GM12878 (cell line): ENCODE measurements at regions not wholly inside any gene's neighbourhood (a gene's known extent, or its start where the extent isn't known, plus 50 kb on each side); places are given as distances from the start of the nearest gene placed in this dataset.

Experiments used
- ATAC-seq: fragments of 200-7000 bp; cut with Tn5 transposase; 3 replicates; pipeline ENCODE4 v1.9.1; 2020; ENCODE audit warnings: mild to moderate bottlenecking, moderate library complexity
- BruUV-seq: library from RNA; stranded (reverse); fragments of 400-500 nt; replicated peaks from 2 replicates; lab custom pipeline; 2021; lab: Mats Ljungman, UMichigan
- CTCF ChIA-PET: fragments of 300-600 bp; sonication (Branson Sonifier 250); formaldehyde crosslinking; extraction: SDS; loops from one replicate; lab custom pipeline; 2021; ENCODE audit warnings: inconsistent platforms; lab: Yijun Ruan, JAX
- POLR2A ChIA-PET: fragments of 350-600 bp; formaldehyde crosslinking; extraction: SDS; loops from one replicate; lab custom pipeline; 2021; ENCODE audit warnings: inconsistent platforms; lab: Charles Lee
- RAD21 ChIA-PET: fragments of 300-600 bp; sonication (Branson Sonifier 250); formaldehyde crosslinking; loops from one replicate; lab custom pipeline; 2023; ENCODE audit warnings: antibody characterized with exemption; ENCODE audit not compliant: unreplicated experiment; lab: Charles Lee
- SMC1A ChIA-PET: fragments of 300-600 bp; sonication (Branson Sonifier 250); formaldehyde crosslinking; loops from one replicate; lab custom pipeline; 2023; ENCODE audit not compliant: unreplicated experiment, uncharacterized antibody; lab: Charles Lee
- DNase-seq: peaks from one replicate; pipeline ENCODE4 v3.0.0-alpha.2; 2011; ENCODE audit warnings: low read depth, low spot score
- FAIRE-seq: peaks from 3 replicates; lab custom pipeline; 2011; peaks lifted over from hg19 to GRCh38; lab: Jason Lieb, UNC
- H2AFZ ChIP-seq: 2 replicates; pipeline ENCODE4 v1.6.0; 2011; ENCODE audit warnings: low read depth, low read length, control low read depth; ENCODE audit not compliant: control insufficient read depth
- H3K27ac ChIP-seq: 2 replicates; pipeline ENCODE4 v1.5.1; 2011; ENCODE audit warnings: control low read depth; ENCODE audit not compliant: control insufficient read depth, insufficient read depth
- H3K27me3 ChIP-seq, 2 experiments: replicated peaks in 1 of 2; 2 replicates each; pipeline versions ENCODE4 v1.6.0 to v1.6.1; 2011; ENCODE audit warnings: low read length in 1 of 2; ENCODE audit not compliant: control insufficient read depth in 2 of 2, insufficient read depth in 2 of 2
- H3K36me3 ChIP-seq, 2 experiments: 2 replicates each; pipeline ENCODE4 v1.5.1; 2011; ENCODE audit warnings: low read length in 1 of 2; ENCODE audit not compliant: control insufficient read depth in 2 of 2, insufficient read depth in 2 of 2
- H3K4me1 ChIP-seq: 2 replicates; pipeline ENCODE4 v1.6.1; 2011; ENCODE audit warnings: mild to moderate bottlenecking, low read length, moderate library complexity, mixed read lengths; ENCODE audit not compliant: control insufficient read depth, insufficient read depth
- H3K4me2 ChIP-seq: 2 replicates; pipeline ENCODE4 v1.6.0; 2011; ENCODE audit warnings: control low read depth; ENCODE audit not compliant: control insufficient read depth, insufficient read depth
- H3K4me3 ChIP-seq: fragments of 200-600 bp; sonication (generic); 2 replicates; pipeline ENCODE4 v1.5.1; 2016
- H3K79me2 ChIP-seq: 2 replicates; pipeline ENCODE4 v1.6.0; 2011; ENCODE audit warnings: low read length; ENCODE audit not compliant: control insufficient read depth, insufficient read depth
- H3K9ac ChIP-seq: 2 replicates; pipeline ENCODE4 v1.8.0; 2011; ENCODE audit warnings: low read length, control low read depth, mixed read lengths; ENCODE audit not compliant: control insufficient read depth, insufficient read depth
- H3K9me3 ChIP-seq: replicated peaks from 3 replicates; pipeline ENCODE4 v1.5.1; 2011; ENCODE audit warnings: mild to moderate bottlenecking, low read length; ENCODE audit not compliant: control insufficient read depth, insufficient read depth
- H4K20me1 ChIP-seq: 2 replicates; pipeline ENCODE4 v1.6.0; 2011; ENCODE audit not compliant: control insufficient read depth, insufficient read depth
- ASH2L ChIP-seq: fragments of 300-600, 200-600 bp; sonication (generic); IDR thresholded peaks from 2 replicates; pipeline ENCODE4 v1.6.1; 2017; ENCODE audit warnings: low read depth, mild to moderate bottlenecking, borderline replicate concordance
- BHLHE40 ChIP-seq, 2 experiments: fragments of 450-650 bp in 1 of 2; IDR thresholded peaks; 2 replicates each; pipeline ENCODE4 v1.6.1; 2011 to 2017; ENCODE audit warnings: low read depth in 2 of 2, borderline replicate concordance in 1 of 2, improper control_type of control experiment in 1 of 2, low read length in 1 of 2, mild to moderate bottlenecking in 1 of 2
- CEBPB ChIP-seq, 2 experiments: fragments of 150-350 bp in 1 of 2; IDR thresholded peaks; 2 replicates each; pipeline ENCODE4 v1.6.1; 2012 to 2014; ENCODE audit warnings: low read depth in 2 of 2, low read length in 2 of 2, borderline replicate concordance in 1 of 2, inconsistent platforms in 1 of 2
- DPF2 ChIP-seq: fragments of 450-650 bp; IDR thresholded peaks from 2 replicates; pipeline ENCODE4 v1.6.1; 2017; ENCODE audit warnings: mild to moderate bottlenecking
- KAT2A ChIP-seq: conservative IDR thresholded peaks from 2 replicates; pipeline ENCODE4 v1.6.1; 2011; ENCODE audit warnings: low read depth, low read length; ENCODE audit not compliant: control insufficient read depth
- PML ChIP-seq: IDR thresholded peaks from 2 replicates; pipeline ENCODE4 v1.6.1; 2012; ENCODE audit warnings: low read length, inconsistent platforms
- SREBF2 ChIP-seq: IDR thresholded peaks from 2 replicates; pipeline ENCODE4 v1.6.1; 2012; ENCODE audit warnings: mild to moderate bottlenecking, low read length
- SRF ChIP-seq, 2 experiments: IDR thresholded peaks; 2 replicates each; pipeline ENCODE4 v1.6.1; 2011; ENCODE audit warnings: low read depth in 2 of 2, low read length in 2 of 2, mild to moderate bottlenecking in 1 of 2, moderate library complexity in 1 of 2
- STAT1 ChIP-seq: fragments of 450-650 bp; conservative IDR thresholded peaks from 2 replicates; pipeline ENCODE4 v1.6.1; 2014; ENCODE audit warnings: antibody characterized with exemption, mild to moderate bottlenecking
- WGBS: methylation state at CpG from one replicate; pipeline ENCODE4 v1.1.6; 2016; ENCODE audit warnings: low lambda C conversion rate; ENCODE audit not compliant: insufficient replicate concordance, insufficient coverage; ENCODE audit errors: missing lambda C conversion rate; 5-methylcytosine and 5-hydroxymethylcytosine counted together
- in situ Hi-C: fragments of 300-500 bp; cut with MboI; formaldehyde crosslinking; loops from 9 replicates; pipeline ENCODE4 v1.14.3; 2018; ENCODE audit warnings: mixed read lengths
- intact Hi-C: fragments of 100-400 bp; cut with micrococcal nuclease; formaldehyde crosslinking; loops from one replicate; pipeline ENCODE4 v1.14.2; 2022; ENCODE audit not compliant: unreplicated experiment
- TF ChIP-seq, protein P1 (sequence below): fragments of 150-350 bp; IDR thresholded peaks from 2 replicates; pipeline ENCODE4 v1.6.1; 2016; ENCODE audit warnings: low read depth, low read length
- TF ChIP-seq, protein P2 (sequence below): fragments of 450-650 bp; IDR thresholded peaks from 2 replicates; pipeline ENCODE4 v1.6.1; 2016; ENCODE audit warnings: mild to moderate bottlenecking
- TF ChIP-seq, protein P3 (sequence below): fragments of 450-650 bp; IDR thresholded peaks from 2 replicates; pipeline ENCODE4 v1.6.1; 2017; ENCODE audit warnings: low read depth, mild to moderate bottlenecking, moderate library complexity

DNA sequence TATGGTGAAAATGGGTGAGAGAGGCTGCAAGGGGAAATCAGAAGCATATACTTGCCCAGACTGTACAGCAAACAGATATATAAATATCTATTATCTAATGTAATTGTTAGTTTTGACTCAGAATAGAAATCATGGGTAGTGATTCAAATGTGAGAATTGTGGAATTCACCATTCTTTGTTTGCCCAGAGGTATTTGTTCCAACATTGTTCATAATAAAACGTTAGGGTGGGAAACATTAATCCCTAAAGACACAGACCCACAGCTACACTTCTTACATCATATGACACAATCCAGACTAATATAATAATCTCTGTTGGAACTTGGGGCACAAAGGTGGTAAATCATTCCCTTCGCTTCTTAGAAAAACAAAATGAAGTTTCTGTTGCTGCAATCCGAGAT is 646.5 kb upstream of the SLITRK6 start:
- in situ Hi-C loops (no loop called here), intact Hi-C loops (no loop called here)
- no peak overlapping the region for H3K9ac ChIP-seq
- TF ChIP-seq, protein P1, sequence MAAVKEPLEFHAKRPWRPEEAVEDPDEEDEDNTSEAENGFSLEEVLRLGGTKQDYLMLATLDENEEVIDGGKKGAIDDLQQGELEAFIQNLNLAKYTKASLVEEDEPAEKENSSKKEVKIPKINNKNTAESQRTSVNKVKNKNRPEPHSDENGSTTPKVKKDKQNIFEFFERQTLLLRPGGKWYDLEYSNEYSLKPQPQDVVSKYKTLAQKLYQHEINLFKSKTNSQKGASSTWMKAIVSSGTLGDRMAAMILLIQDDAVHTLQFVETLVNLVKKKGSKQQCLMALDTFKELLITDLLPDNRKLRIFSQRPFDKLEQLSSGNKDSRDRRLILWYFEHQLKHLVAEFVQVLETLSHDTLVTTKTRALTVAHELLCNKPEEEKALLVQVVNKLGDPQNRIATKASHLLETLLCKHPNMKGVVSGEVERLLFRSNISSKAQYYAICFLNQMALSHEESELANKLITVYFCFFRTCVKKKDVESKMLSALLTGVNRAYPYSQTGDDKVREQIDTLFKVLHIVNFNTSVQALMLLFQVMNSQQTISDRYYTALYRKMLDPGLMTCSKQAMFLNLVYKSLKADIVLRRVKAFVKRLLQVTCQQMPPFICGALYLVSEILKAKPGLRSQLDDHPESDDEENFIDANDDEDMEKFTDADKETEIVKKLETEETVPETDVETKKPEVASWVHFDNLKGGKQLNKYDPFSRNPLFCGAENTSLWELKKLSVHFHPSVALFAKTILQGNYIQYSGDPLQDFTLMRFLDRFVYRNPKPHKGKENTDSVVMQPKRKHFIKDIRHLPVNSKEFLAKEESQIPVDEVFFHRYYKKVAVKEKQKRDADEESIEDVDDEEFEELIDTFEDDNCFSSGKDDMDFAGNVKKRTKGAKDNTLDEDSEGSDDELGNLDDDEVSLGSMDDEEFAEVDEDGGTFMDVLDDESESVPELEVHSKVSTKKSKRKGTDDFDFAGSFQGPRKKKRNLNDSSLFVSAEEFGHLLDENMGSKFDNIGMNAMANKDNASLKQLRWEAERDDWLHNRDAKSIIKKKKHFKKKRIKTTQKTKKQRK: no peak
- TF ChIP-seq DPF2 (no peak), PML (no peak), SREBF2 (no peak), CEBPB (IDR thresholded peaks at IDR 0.05; ENCODE audit: borderline replicate concordance in 1 of 2, low read depth in 2 of 2, low read length in 2 of 2) (no peak), ASH2L (no peak), BHLHE40 (IDR thresholded peaks at IDR 0.05; ENCODE audit: borderline replicate concordance in 1 of 2, low read depth in 2 of 2, low read length in 1 of 2) (no peak), KAT2A (no peak), SRF (IDR thresholded peaks at IDR 0.05; ENCODE audit: low read depth in 2 of 2, low read length in 2 of 2) (no peak), STAT1 (no peak)
- TF ChIP-seq, protein P2, sequence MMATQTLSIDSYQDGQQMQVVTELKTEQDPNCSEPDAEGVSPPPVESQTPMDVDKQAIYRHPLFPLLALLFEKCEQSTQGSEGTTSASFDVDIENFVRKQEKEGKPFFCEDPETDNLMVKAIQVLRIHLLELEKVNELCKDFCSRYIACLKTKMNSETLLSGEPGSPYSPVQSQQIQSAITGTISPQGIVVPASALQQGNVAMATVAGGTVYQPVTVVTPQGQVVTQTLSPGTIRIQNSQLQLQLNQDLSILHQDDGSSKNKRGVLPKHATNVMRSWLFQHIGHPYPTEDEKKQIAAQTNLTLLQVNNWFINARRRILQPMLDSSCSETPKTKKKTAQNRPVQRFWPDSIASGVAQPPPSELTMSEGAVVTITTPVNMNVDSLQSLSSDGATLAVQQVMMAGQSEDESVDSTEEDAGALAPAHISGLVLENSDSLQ: no peak
- TF ChIP-seq, protein P3, sequence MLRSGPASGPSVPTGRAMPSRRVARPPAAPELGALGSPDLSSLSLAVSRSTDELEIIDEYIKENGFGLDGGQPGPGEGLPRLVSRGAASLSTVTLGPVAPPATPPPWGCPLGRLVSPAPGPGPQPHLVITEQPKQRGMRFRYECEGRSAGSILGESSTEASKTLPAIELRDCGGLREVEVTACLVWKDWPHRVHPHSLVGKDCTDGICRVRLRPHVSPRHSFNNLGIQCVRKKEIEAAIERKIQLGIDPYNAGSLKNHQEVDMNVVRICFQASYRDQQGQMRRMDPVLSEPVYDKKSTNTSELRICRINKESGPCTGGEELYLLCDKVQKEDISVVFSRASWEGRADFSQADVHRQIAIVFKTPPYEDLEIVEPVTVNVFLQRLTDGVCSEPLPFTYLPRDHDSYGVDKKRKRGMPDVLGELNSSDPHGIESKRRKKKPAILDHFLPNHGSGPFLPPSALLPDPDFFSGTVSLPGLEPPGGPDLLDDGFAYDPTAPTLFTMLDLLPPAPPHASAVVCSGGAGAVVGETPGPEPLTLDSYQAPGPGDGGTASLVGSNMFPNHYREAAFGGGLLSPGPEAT: no peak
- H3K4me2 ChIP-seq: no peak overlapping the region
- ChIA-PET RAD21 (no interaction called here), POLR2A (no interaction called here), SMC1A (interaction anchor here (1.0 kb wide), 1 partner anchor 19 kb away, joined by 3 read pairs; no protein-coding TSS in a partner anchor), CTCF (no interaction called here)
- no peak overlapping the region for H3K4me3 ChIP-seq
- no peaks in the 10 kb centered on the region for H3K79me2 ChIP-seq
- DNase-seq: no peak
- H3K27me3 ChIP-seq: no peaks in the 10 kb centered on the region
- 15% methylated on average over 3 of the region's 3 CpGs for WGBS
- H4K20me1 ChIP-seq: no peaks in the 10 kb centered on the region
- H3K4me1 ChIP-seq: no peaks in the 10 kb centered on the region
- no peak overlapping the region for H2AFZ ChIP-seq
- no peak for ATAC-seq
- FAIRE-seq: no peak
- no peaks in the 10 kb centered on the region for H3K36me3 ChIP-seq
- no peak overlapping the region for H3K27ac ChIP-seq
- BruUV-seq: no TSS peak
- no peaks in the 10 kb centered on the region for H3K9me3 ChIP-seq
